GM18519 (cell line): ENCODE measurements at regions not wholly inside any gene's neighbourhood (a gene's known extent, or its start where the extent isn't known, plus 50 kb on each side); places are given as distances from the start of the nearest gene placed in this dataset.

Experiments used
- ATAC-seq: cut with Tn5 transposase; IDR thresholded peaks from one replicate; pipeline ENCODE4 v1.9.1; 2021; ENCODE audit warnings: mild to moderate bottlenecking, moderate library complexity; ENCODE audit not compliant: unreplicated experiment, low FRiP score

DNA sequence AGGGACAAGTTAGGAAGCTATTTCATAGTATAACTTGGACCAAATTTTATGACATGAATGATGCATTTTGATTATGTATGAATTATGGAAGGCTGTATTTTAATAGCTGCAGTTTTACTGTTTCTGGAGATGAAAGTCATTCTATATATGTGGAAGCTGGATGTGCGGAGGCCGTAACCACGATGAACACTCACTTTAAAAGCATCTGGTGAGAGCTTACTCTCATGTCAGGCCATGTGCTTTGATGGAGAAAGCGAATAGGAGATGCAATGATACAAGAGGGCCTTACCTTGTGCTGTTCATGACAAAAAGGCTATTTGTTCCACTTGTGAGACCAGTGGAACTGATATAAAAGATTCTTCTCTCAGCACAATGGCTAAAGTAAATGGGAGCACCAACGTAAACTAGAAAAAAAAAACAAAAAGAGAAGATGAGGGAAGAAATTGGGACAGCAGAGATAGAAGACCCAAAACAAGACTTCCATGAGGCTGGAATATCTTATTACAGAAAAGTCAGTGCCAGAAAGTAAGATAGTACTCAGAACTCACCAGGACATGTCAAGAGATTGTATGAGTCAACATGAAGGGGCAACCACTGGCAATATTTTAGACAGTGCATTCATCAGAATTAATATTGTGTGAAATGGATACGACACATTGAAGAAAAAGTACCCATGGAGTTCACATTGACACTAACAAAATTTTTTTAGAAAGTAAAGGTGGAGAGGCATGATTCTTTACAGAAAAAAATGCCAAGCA, 63.3 kb upstream of the GAB1 start:
- no peak for ATAC-seq

DNA sequence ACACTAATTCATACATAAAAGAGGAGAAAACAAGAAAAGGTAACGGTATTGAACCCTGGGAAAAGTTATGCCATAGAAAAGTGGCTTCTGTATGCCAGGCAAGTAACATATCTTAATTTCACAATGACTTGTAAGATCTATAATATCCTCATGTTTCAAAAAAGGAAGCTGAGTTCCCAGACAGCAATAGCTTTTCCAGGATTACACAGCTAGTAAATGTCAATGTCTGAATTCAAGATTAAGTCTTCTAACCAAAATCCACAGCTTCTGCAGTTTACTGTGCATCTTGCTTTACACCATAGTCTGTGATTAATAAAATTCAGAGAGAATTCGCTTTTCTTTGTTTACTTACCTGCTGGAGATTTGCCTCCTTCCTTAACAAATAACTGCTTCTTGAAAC, 55.8 kb upstream of the GAB1 start:
- no peak for ATAC-seq

DNA sequence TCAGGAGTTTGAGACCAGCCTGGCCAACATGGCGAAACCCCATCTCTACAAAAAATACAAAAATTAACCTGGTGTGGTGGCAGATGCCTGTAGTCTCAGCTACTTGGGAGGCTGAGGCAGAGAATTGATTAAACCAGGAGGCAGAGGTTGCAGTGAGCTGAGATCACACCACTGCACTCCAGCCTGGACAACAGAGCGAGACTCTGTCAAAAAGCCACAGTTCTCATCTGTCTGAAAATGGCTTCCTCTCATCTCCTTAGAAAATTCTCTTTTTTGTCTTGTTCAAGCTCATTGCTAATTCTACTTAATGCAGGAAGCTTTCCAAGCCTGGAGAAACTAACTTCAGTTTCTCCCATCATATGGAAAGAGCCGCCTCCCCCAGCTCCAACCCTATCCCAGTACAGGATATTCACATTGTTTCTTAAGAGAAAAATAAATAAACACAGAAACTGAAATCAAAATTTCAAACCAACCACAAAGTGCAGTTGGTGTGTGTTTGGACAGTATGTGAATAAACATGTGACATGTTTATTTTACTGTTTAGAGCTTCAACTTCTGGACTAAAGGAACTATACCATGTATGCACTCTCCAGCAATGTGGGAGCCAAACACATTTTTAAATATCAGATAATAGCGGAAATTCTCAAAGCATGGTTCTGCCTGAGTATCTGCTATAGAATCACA, 55.0 kb upstream of the GAB1 start:
- peak; percentile 58 for ATAC-seq

DNA sequence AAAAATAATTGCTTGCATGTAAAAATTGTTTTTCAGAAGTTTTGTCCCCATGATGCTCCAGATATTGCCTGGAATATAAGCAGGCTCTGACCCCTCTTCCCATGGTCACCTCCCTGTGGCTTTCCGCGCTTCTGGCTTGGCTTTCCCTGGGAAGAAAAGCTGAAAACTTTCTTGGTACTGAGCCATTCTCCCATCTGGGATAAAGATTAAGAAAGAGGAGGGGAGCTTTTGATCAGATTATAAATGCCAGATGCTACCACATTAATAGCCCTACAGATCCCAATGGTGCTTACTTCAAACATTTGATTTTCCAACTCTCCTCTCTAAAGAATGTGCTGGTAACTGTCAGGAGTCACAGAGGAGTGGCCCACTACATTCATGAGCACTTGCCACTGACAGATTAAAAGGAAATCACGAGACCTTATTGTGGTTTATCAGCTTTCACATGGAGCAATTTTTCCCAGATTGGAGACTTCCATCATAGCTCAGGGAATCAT, 54.4 kb upstream of the GAB1 start:
- no peak for ATAC-seq

DNA sequence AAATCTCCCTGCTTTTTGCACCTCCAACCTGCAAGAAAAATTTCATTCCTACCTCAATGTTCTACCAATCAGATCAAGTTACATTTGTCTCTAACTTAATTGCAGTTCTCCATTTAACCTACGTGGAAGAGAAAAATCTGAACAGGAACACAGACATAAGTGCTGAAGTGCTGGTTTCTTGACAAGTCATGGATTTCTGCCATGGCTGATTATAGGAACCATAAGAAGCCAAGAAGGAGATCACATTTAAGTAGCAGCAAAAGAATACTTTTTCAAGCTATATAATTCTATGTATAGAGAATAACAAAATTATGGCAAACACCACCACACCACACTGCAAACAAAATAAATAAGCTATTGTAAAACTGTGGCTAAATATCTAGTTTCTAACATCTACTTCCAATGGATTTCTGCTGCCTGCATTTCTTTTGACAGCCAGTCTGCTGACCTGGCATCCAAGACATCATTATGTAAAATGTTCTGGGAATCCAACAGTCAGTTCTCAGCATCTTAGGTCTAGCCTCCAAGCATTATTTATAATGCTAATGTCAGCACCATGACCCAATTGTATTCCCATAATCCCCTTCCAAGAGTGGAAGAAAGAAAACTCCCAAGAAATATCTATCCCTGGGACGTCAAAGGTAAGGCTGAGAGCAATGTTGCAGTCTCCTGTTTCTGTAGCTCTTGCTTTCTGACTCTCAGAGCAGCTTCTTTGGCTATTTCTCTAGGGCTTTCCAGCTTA, 50.8 kb upstream of the GAB1 start:
- no peak for ATAC-seq

DNA sequence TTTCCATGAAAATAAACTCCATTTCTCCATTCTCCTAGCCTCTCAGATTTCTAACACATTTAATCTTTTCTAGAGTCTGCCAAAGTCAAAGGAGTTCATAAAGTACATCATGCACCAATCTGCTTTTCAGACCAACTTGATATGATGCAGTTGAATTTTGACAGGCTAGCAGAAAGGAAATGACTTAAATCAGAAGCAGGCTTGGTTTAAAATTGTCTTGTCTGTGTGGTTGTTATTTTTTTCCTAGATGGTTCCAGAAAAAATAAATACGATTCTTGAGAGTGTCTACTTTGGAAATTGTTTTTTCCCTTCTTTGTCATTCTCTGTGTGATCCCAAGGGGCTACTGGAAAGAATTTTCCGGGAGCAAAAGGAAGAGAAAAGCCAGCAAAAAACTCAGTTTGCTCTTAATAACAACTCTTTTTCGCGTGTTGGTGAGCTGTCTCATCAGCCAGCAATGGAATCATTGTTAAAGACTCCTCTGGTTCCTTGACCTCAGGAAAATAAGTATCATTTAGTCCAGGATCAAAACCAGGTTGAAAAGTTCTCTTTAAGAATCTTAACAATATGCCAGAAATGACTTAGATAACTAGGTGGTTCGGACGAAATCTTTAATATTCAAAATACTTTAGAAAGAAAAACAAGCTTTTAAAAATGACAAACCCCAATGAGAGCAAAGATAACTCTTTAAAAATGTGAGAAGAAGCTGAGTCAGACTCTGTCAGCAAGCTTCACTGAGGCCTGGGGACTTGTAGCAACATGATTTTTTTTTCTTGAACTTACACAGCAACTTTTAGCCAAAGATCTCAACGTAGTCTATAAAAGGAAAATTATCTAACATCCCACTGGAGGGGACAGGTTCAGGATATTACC, 49.7 kb upstream of the GAB1 start:
- ATAC-seq, result no peak
